ENCODE measurements at regions not wholly inside any gene's neighbourhood (a gene's known extent, or its start where the extent isn't known, plus 50 kb on each side); places are given as distances from the start of the nearest gene placed in this dataset.

DNA sequence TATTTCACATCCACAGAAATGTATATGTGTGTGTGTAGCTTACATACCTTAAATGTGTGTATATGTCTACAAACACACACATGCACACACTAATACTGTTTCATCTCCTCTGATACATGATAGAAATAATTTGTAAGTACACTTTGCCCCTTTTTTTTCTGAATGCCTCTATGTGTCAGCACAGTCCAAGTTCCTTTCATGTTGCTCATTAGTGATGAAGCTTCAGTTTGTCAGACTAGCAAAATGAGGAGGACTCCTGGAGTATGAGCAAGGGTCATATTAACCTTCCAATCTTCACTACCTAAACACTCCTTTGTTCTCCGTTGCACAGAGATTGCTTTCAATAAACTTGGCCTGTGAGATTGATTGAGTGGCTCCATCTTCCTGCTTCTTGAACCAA is 935.4 kb downstream of the MRPL39 start:
- H3K36me3 ChIP-seq: no peaks in the 10 kb centered on the region
- no peak overlapping the region for H3K27ac ChIP-seq
- H3K4me3 ChIP-seq: no peak overlapping the region
- DNase-seq: no peak
- no peak for ATAC-seq
- no peak for TF ChIP-seq CTCF (IDR thresholded peaks at IDR 0.05)
- no peaks in the 10 kb centered on the region for H3K9me3 ChIP-seq
- H3K27me3 ChIP-seq (ENCODE audit: low read depth): no peaks in the 10 kb centered on the region
- intact Hi-C loops (cut with DNase I): no loop called here
- no peaks in the 10 kb centered on the region for H3K4me1 ChIP-seq

DNA sequence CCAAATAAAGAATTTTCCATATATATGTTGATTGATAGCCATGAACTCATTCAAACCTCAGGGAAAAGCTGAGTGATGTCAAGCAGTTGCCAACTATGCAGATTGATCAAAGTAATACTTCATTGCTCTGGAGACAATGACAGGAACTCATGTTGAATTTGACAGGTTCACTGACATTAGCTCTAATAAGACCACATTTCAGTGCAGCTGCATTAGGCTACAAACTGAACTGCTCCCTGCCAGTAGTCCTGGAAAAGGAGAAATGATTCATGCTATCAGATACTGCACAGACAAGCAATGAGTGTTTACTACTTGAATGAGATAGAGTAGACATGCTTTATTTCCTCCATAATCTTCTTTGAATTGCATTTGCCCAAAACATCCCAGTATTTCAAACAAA is 948.4 kb downstream of the MRPL39 start:
- Histone ChIP-seq H3K36me3 (no peaks in the 10 kb centered on the region), H3K27me3 (ENCODE audit: low read depth) (no peaks in the 10 kb centered on the region), H3K27ac (no peak overlapping the region), H3K4me3 (no peak overlapping the region), H3K4me1 (no peaks in the 10 kb centered on the region), H3K9me3 (no peaks in the 10 kb centered on the region)
- TF ChIP-seq CTCF (IDR thresholded peaks at IDR 0.05): no peak
- ATAC-seq (no peak), DNase-seq (no peak)
- intact Hi-C loops (cut with DNase I): no loop called here

DNA sequence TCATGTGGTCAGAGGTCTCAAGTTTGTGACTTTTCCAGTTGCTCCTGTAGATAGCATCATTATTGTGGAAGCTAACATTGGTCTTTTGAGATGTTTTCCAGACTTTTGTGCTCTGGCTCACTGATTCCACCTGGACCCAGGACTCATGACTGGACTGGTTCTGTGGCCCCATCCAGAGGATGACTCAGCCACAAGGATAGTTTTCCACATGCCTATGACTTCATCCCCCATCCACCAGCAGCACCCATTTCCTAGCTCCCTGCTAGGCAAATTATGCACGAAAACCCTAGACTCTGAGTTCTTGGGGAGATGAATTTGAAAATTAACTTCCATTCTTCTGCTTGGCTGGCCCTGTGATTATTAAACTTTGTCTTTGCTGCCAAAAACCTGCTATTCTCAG is 949.3 kb downstream of the MRPL39 start:
- no peaks in the 10 kb centered on the region for H3K27me3 ChIP-seq (ENCODE audit: low read depth)
- no peaks in the 10 kb centered on the region for H3K36me3 ChIP-seq
- H3K9me3 ChIP-seq: no peaks in the 10 kb centered on the region
- H3K4me1 ChIP-seq: no peaks in the 10 kb centered on the region
- no peak overlapping the region for H3K4me3 ChIP-seq
- intact Hi-C loops (cut with DNase I): no loop called here
- DNase-seq (no peak), ATAC-seq (no peak)
- H3K27ac ChIP-seq: no peak overlapping the region
- no peak for TF ChIP-seq CTCF (IDR thresholded peaks at IDR 0.05)

DNA sequence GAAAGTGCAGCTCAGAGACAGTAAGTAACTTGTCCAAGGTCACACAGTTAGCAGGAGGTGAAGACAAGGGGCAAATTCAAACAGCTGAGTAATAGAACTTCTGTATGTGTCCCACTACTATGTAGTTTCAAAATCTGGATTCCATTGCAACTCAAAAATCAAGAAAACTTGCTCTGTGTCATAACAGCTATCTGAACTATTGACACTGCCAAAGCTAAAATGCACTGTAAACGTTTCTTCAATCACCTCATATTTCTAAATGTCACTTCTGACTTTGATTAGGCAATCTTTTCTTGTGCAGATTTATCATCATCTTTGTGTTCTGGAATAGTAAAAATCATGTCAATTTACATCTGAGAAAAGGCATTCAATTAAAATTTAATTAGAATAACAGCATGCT is 957.6 kb downstream of the MRPL39 start:
- DNase-seq (no peak), ATAC-seq (no peak)
- Histone ChIP-seq H3K36me3 (no peaks in the 10 kb centered on the region), H3K27ac (no peak overlapping the region), H3K4me3 (no peak overlapping the region), H3K9me3 (no peaks in the 10 kb centered on the region), H3K27me3 (ENCODE audit: low read depth) (no peaks in the 10 kb centered on the region), H3K4me1 (no peaks in the 10 kb centered on the region)
- no peak for TF ChIP-seq CTCF (IDR thresholded peaks at IDR 0.05)
- intact Hi-C loops (cut with DNase I): no loop called here

GRCh38 chr21:24636696-24637095 is 970.6 kb downstream of the MRPL39 start:
- no peak for DNase-seq
- H3K9me3 ChIP-seq: no peaks in the 10 kb centered on the region
- no peak for TF ChIP-seq CTCF (IDR thresholded peaks at IDR 0.05)
- H3K4me1 ChIP-seq: no peaks in the 10 kb centered on the region
- intact Hi-C loops (cut with DNase I): no loop called here
- H3K27ac ChIP-seq: no peak overlapping the region
- H3K27me3 ChIP-seq (ENCODE audit: low read depth): no peaks in the 10 kb centered on the region
- ATAC-seq: no peak
- H3K36me3 ChIP-seq: no peaks in the 10 kb centered on the region
- no peak overlapping the region for H3K4me3 ChIP-seq

DNA sequence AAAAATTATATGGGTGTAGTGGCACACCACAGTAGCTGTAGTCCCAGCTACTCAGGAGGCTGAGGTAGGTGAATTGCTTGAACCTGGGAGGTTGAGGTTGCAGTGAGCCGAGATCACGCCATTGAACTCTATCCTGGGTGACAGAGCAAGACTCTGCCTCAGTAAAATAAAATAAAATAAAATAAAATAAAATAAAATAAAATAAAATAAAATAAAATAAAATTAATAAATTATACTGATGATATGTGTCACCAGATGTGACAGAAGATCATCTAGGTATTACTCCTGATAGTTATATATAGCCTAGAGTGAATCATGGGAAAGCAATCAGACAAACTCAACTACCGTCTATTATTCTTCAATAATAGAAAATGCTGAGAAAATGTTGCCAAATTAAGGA is 972.5 kb downstream of the MRPL39 start:
- no peak for DNase-seq

More for the DNA sequence above, 972.5 kb downstream of the MRPL39 start:
- no peaks in the 10 kb centered on the region for H3K36me3 ChIP-seq
- no peaks in the 10 kb centered on the region for H3K9me3 ChIP-seq
- no peak for TF ChIP-seq CTCF (IDR thresholded peaks at IDR 0.05)
- no peak overlapping the region for H3K27ac ChIP-seq
- no peaks in the 10 kb centered on the region for H3K27me3 ChIP-seq (ENCODE audit: low read depth)
- H3K4me1 ChIP-seq: no peaks in the 10 kb centered on the region
- no peak for ATAC-seq
- intact Hi-C loops (cut with DNase I): no loop called here
- H3K4me3 ChIP-seq: no peak overlapping the region
